ENCODE measurements at regions not wholly inside any gene's neighbourhood (a gene's known extent, or its start where the extent isn't known, plus 50 kb on each side); places are given as distances from the start of the nearest gene placed in this dataset.
"Not testable (repeated sequence)": the region's sequence is repeated elsewhere in the genome, so short reads cannot be mapped to it uniquely, and the experiment has no call there.

GRCh38 chr12:46604684-46605083 lies 221.1 kb downstream of the SLC38A4 start:
- no peak for DNase-seq (ENCODE audit: extremely low read depth, insufficient read length)
- H3K4me3 ChIP-seq (replicated peaks; ENCODE audit: low read depth, low read length): no peak overlapping the region
- no peaks in the 10 kb centered on the region for H3K27me3 ChIP-seq (replicated peaks; ENCODE audit: control insufficient read depth, insufficient read depth, low read length)
- TF ChIP-seq CTCF (IDR thresholded peaks at IDR 0.05; ENCODE audit: insufficient read depth, low read length, poor library complexity, severe bottlenecking): no peak
- peaks cover 1% of the 10 kb centered on the region; the same call in 1 of the 2 replicates for H3K36me3 ChIP-seq (ENCODE audit: control insufficient read depth, insufficient read depth, low read length)

GRCh38 chr12:46603776-46604456 lies 221.9 kb downstream of the SLC38A4 start:
- H3K27me3 ChIP-seq (replicated peaks; ENCODE audit: control insufficient read depth, insufficient read depth, low read length): no peaks in the 10 kb centered on the region
- no peak for TF ChIP-seq CTCF (IDR thresholded peaks at IDR 0.05; ENCODE audit: insufficient read depth, low read length, poor library complexity, severe bottlenecking)
- no peak overlapping the region for H3K4me3 ChIP-seq (replicated peaks; ENCODE audit: low read depth, low read length)

GRCh38 chr12:46602474-46602873 lies 223.3 kb downstream of the SLC38A4 start:
- no peak for TF ChIP-seq CTCF (IDR thresholded peaks at IDR 0.05; ENCODE audit: insufficient read depth, low read length, poor library complexity, severe bottlenecking)
- Histone ChIP-seq H3K27me3 (replicated peaks; ENCODE audit: control insufficient read depth, insufficient read depth, low read length) (no peaks in the 10 kb centered on the region), H3K4me3 (replicated peaks; ENCODE audit: low read depth, low read length) (no peak overlapping the region), H3K36me3 (ENCODE audit: control insufficient read depth, insufficient read depth, low read length) (peaks cover 1% of the 10 kb centered on the region; the same call in 1 of the 2 replicates)
- DNase-seq (ENCODE audit: extremely low read depth, insufficient read length): no peak

More at GRCh38 chr12:46603776-46604456, 221.9 kb downstream of the SLC38A4 start:
- peaks cover 1% of the 10 kb centered on the region; the same call in 1 of the 2 replicates for H3K36me3 ChIP-seq (ENCODE audit: control insufficient read depth, insufficient read depth, low read length)
- no peak for DNase-seq (ENCODE audit: extremely low read depth, insufficient read length)

- no peaks in the 10 kb centered on the region for H3K36me3 ChIP-seq (ENCODE audit: control insufficient read depth, insufficient read depth, low read length)
- H3K27me3 ChIP-seq (replicated peaks; ENCODE audit: control insufficient read depth, insufficient read depth, low read length): no peaks in the 10 kb centered on the region
- no peak for DNase-seq (ENCODE audit: extremely low read depth, insufficient read length)
- H3K4me3 ChIP-seq (replicated peaks; ENCODE audit: low read depth, low read length): no peak overlapping the region
- TF ChIP-seq CTCF (IDR thresholded peaks at IDR 0.05; ENCODE audit: insufficient read depth, low read length, poor library complexity, severe bottlenecking): no peak
Observed at GRCh38 chr12:46590991-46591703, 218.6 kb upstream of the SLC38A2 start.

GRCh38 chr12:46585854-46586621 lies 213.5 kb upstream of the SLC38A2 start:
- DNase-seq (ENCODE audit: extremely low read depth, insufficient read length): no peak
- TF ChIP-seq CTCF (IDR thresholded peaks at IDR 0.05; ENCODE audit: insufficient read depth, low read length, poor library complexity, severe bottlenecking): no peak
- no peaks in the 10 kb centered on the region for H3K36me3 ChIP-seq (ENCODE audit: control insufficient read depth, insufficient read depth, low read length)
- H3K27me3 ChIP-seq (replicated peaks; ENCODE audit: control insufficient read depth, insufficient read depth, low read length): no peaks in the 10 kb centered on the region
- no peak overlapping the region for H3K4me3 ChIP-seq (replicated peaks; ENCODE audit: low read depth, low read length)

- not testable (repeated sequence) for H3K27me3 ChIP-seq (replicated peaks; ENCODE audit: control insufficient read depth, insufficient read depth, low read length); H3K36me3 ChIP-seq (ENCODE audit: control insufficient read depth, insufficient read depth, low read length); H3K4me3 ChIP-seq (replicated peaks; ENCODE audit: low read depth, low read length); DNase-seq (ENCODE audit: extremely low read depth, insufficient read length)
Observed at GRCh38 chr12:46584098-46584497, 211.5 kb upstream of the SLC38A2 start.

GRCh38 chr12:46581990-46582389 lies 209.4 kb upstream of the SLC38A2 start:
- not testable (repeated sequence) for H3K4me3 ChIP-seq (replicated peaks; ENCODE audit: low read depth, low read length); H3K36me3 ChIP-seq (ENCODE audit: control insufficient read depth, insufficient read depth, low read length); DNase-seq (ENCODE audit: extremely low read depth, insufficient read length); H3K27me3 ChIP-seq (replicated peaks; ENCODE audit: control insufficient read depth, insufficient read depth, low read length)
